ENCODE measurements at regions not wholly inside any gene's neighbourhood (a gene's known extent, or its start where the extent isn't known, plus 50 kb on each side); places are given as distances from the start of the nearest gene placed in this dataset.

- no peak overlapping the region for H3K27ac ChIP-seq (ENCODE audit: low read depth in 2 of 2, low read length in 2 of 2)
- no peak for FAIRE-seq
- intact Hi-C loops (cut with DNase I) = no loop called here
- no peaks in the 10 kb centered on the region for H3K27me3 ChIP-seq (ENCODE audit: control insufficient read depth, insufficient read depth, low read length)
- DNase-seq = peak in 2 of 5 donors; percentile 16 to 42
- no peaks in the 10 kb centered on the region for H3K4me1 ChIP-seq (ENCODE audit: control insufficient read depth in 2 of 3, insufficient read depth in 2 of 3, low read depth in 1 of 3, low read length in 3 of 3)
- TF ChIP-seq, protein P1, sequence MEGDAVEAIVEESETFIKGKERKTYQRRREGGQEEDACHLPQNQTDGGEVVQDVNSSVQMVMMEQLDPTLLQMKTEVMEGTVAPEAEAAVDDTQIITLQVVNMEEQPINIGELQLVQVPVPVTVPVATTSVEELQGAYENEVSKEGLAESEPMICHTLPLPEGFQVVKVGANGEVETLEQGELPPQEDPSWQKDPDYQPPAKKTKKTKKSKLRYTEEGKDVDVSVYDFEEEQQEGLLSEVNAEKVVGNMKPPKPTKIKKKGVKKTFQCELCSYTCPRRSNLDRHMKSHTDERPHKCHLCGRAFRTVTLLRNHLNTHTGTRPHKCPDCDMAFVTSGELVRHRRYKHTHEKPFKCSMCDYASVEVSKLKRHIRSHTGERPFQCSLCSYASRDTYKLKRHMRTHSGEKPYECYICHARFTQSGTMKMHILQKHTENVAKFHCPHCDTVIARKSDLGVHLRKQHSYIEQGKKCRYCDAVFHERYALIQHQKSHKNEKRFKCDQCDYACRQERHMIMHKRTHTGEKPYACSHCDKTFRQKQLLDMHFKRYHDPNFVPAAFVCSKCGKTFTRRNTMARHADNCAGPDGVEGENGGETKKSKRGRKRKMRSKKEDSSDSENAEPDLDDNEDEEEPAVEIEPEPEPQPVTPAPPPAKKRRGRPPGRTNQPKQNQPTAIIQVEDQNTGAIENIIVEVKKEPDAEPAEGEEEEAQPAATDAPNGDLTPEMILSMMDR (IDR thresholded peaks at IDR 0.05; ENCODE audit: borderline replicate concordance, extremely low read depth, insufficient read depth) = no peak
- H3K9ac ChIP-seq (ENCODE audit: low read length in 3 of 3) = no peak overlapping the region
- no peaks in the 10 kb centered on the region for H3K9me3 ChIP-seq (ENCODE audit: control insufficient read depth in 2 of 3, insufficient read depth in 1 of 3, low read length in 3 of 3)
- no peaks in the 10 kb centered on the region for H3K36me3 ChIP-seq (ENCODE audit: control insufficient read depth in 2 of 3, insufficient read depth in 3 of 3, low read length in 3 of 3)
- H3K4me3 ChIP-seq (ENCODE audit: low read length in 3 of 3) = no peak overlapping the region
Observed at GRCh38 chr12:74747305-74747704, 209.7 kb downstream of the ATXN7L3B start.

DNA sequence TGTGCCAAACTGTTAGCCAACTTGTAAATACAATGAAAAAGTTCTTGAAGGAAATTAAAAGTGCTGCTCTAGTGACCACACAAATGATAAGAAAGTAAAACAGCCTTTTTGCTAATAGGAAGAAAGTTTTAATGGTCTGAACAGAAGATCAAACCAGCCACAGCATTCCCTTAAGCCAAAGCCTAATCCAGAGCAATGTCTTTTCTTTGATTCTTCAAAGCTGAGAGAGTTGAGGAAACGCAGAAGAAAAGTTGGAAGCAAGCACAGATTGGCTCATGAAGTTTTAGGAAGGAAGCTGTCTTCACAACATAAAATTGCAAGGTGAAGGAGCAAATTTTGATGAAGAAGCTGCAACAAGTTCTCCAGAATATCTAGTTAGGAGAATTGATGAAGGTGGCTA lies 213.8 kb downstream of the ATXN7L3B start:
- no peak for DNase-seq
- Histone ChIP-seq H3K27me3 (ENCODE audit: control insufficient read depth, insufficient read depth, low read length) (no peaks in the 10 kb centered on the region), H3K4me3 (ENCODE audit: low read length in 3 of 3) (no peak overlapping the region), H3K27ac (ENCODE audit: low read depth in 2 of 2, low read length in 2 of 2) (no peak overlapping the region), H3K36me3 (ENCODE audit: control insufficient read depth in 2 of 3, insufficient read depth in 3 of 3, low read length in 3 of 3) (no peaks in the 10 kb centered on the region), H3K9ac (ENCODE audit: low read length in 3 of 3) (no peak overlapping the region), H3K9me3 (ENCODE audit: control insufficient read depth in 2 of 3, insufficient read depth in 1 of 3, low read length in 3 of 3) (no peaks in the 10 kb centered on the region), H3K4me1 (ENCODE audit: control insufficient read depth in 2 of 3, insufficient read depth in 2 of 3, low read depth in 1 of 3, low read length in 3 of 3) (no peaks in the 10 kb centered on the region)
- TF ChIP-seq, protein P1 (IDR thresholded peaks at IDR 0.05; ENCODE audit: borderline replicate concordance, extremely low read depth, insufficient read depth) = no peak
- no peak for FAIRE-seq
- intact Hi-C loops (cut with DNase I) = no loop called here

GRCh38 chr12:74752215-74752614 lies 214.6 kb downstream of the ATXN7L3B start:
- Histone ChIP-seq H3K4me1 (ENCODE audit: control insufficient read depth in 2 of 3, insufficient read depth in 2 of 3, low read depth in 1 of 3, low read length in 3 of 3) (no peaks in the 10 kb centered on the region), H3K27ac (ENCODE audit: low read depth in 2 of 2, low read length in 2 of 2) (no peak overlapping the region), H3K27me3 (ENCODE audit: control insufficient read depth, insufficient read depth, low read length) (no peaks in the 10 kb centered on the region), H3K9ac (ENCODE audit: low read length in 3 of 3) (no peak overlapping the region), H3K9me3 (ENCODE audit: control insufficient read depth in 2 of 3, insufficient read depth in 1 of 3, low read length in 3 of 3) (no peaks in the 10 kb centered on the region), H3K4me3 (ENCODE audit: low read length in 3 of 3) (no peak overlapping the region), H3K36me3 (ENCODE audit: control insufficient read depth in 2 of 3, insufficient read depth in 3 of 3, low read length in 3 of 3) (no peaks in the 10 kb centered on the region)
- intact Hi-C loops (cut with DNase I) = no loop called here
- TF ChIP-seq, protein P1 (IDR thresholded peaks at IDR 0.05; ENCODE audit: borderline replicate concordance, extremely low read depth, insufficient read depth) = no peak
- no peak for FAIRE-seq
- no peak for DNase-seq

DNA sequence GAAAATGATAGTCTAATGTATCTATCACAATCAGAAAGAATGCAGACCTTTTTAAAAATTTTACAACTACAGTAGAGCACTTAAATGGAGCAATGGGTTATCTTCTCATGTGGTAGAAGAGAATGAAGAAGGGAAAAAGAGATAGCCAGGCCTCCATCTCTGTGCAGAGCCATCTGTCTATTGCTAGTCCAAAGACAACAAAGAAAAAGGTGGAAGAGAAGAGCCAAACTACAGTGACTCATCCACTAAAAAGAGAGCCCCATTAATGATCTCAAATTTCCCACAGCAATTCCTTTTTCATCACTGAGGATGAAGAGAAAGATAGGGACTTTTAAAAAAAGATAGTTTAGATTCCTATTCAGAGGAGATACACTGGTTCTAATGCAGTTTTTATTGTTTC lies 232.9 kb downstream of the ATXN7L3B start:
- H3K4me3 ChIP-seq (ENCODE audit: low read length in 3 of 3) = no peak overlapping the region
- intact Hi-C loops (cut with DNase I) = no loop called here
- H3K27ac ChIP-seq (ENCODE audit: low read depth in 2 of 2, low read length in 2 of 2) = no peak overlapping the region
- no peaks in the 10 kb centered on the region for H3K27me3 ChIP-seq (ENCODE audit: control insufficient read depth, insufficient read depth, low read length)
- H3K9ac ChIP-seq (ENCODE audit: low read length in 3 of 3) = no peak overlapping the region
- FAIRE-seq = no peak
- H3K36me3 ChIP-seq (ENCODE audit: control insufficient read depth in 2 of 3, insufficient read depth in 3 of 3, low read length in 3 of 3) = no peaks in the 10 kb centered on the region
- H3K9me3 ChIP-seq (ENCODE audit: control insufficient read depth in 2 of 3, insufficient read depth in 1 of 3, low read length in 3 of 3) = no peaks in the 10 kb centered on the region
- TF ChIP-seq, protein P1 (IDR thresholded peaks at IDR 0.05; ENCODE audit: borderline replicate concordance, extremely low read depth, insufficient read depth) = no peak
- no peak for DNase-seq
- no peaks in the 10 kb centered on the region for H3K4me1 ChIP-seq (ENCODE audit: control insufficient read depth in 2 of 3, insufficient read depth in 2 of 3, low read depth in 1 of 3, low read length in 3 of 3)
